Endodermal cell (in vitro differentiated cells): ENCODE measurements at regions not wholly inside any gene's neighbourhood (a gene's known extent, or its start where the extent isn't known, plus 50 kb on each side); places are given as distances from the start of the nearest gene placed in this dataset.
A peak's percentile ranks its signal among the peaks of the same experiment; 100 is the strongest.

Source experiments
- DNase-seq: peaks from one replicate; pipeline ENCODE4 v3.0.0-alpha.2; 2017
- H3K27ac ChIP-seq: 2 replicates; pipeline ENCODE4 v1.5.1; 2013; ENCODE audit warnings: mild to moderate bottlenecking, low read depth, low read length, moderate library complexity
- H3K27me3 ChIP-seq: 2 replicates; pipeline ENCODE4 v1.6.1; 2013; ENCODE audit warnings: mild to moderate bottlenecking, low read length, moderate library complexity; ENCODE audit not compliant: insufficient read depth, control insufficient read depth, poor library complexity, severe bottlenecking
- H3K36me3 ChIP-seq: 2 replicates; pipeline ENCODE4 v1.7.0; 2013; ENCODE audit warnings: mild to moderate bottlenecking, low read length, moderate library complexity; ENCODE audit not compliant: control insufficient read depth, insufficient read depth
- H3K4me1 ChIP-seq: one replicate; pipeline ENCODE4 v1.7.0; 2013; ENCODE audit warnings: low read length; ENCODE audit not compliant: control insufficient read depth, insufficient read depth
- H3K4me3 ChIP-seq: 2 replicates; pipeline ENCODE4 v1.5.1; 2013; ENCODE audit warnings: mild to moderate bottlenecking, low read length, moderate library complexity
- H3K9ac ChIP-seq: 2 replicates; pipeline ENCODE4 v1.6.1; 2013; ENCODE audit warnings: mild to moderate bottlenecking, low read length, moderate library complexity; ENCODE audit not compliant: poor library complexity, severe bottlenecking; ENCODE audit errors: extremely low read depth
- H3K9me3 ChIP-seq: 2 replicates; pipeline ENCODE4 v1.6.1; 2013; ENCODE audit warnings: mild to moderate bottlenecking, low read length, moderate library complexity; ENCODE audit not compliant: control insufficient read depth
- H3K27ac Mint-ChIP-seq: 2 replicates; pipeline ENCODE4 v1.8.0; 2020; ENCODE audit warnings: mixed read lengths
- H3K27me3 Mint-ChIP-seq: 2 replicates; pipeline ENCODE4 v1.8.0; 2021; ENCODE audit warnings: mild to moderate bottlenecking, mixed read lengths; ENCODE audit not compliant: insufficient read depth
- H3K36me3 Mint-ChIP-seq: 2 replicates; pipeline ENCODE4 v1.8.0; 2020; ENCODE audit warnings: low read depth, mixed read lengths
- H3K4me1 Mint-ChIP-seq: 2 replicates; pipeline ENCODE4 v1.8.0; 2020; ENCODE audit warnings: mixed read lengths
- H3K4me3 Mint-ChIP-seq: 2 replicates; pipeline ENCODE4 v1.8.0; 2020; ENCODE audit warnings: mild to moderate bottlenecking, moderate library complexity, mixed read lengths
- H3K9me3 Mint-ChIP-seq: 2 replicates; pipeline ENCODE4 v1.8.0; 2020; ENCODE audit warnings: mild to moderate bottlenecking, mixed read lengths
- WGBS, 2 experiments: methylation state at CpG; one replicate each; pipeline versions ENCODE4 v1.1.5 to v1.1.7; 2013; ENCODE audit warnings: missing lambda C conversion rate in 2 of 2, mixed read lengths in 1 of 2; ENCODE audit not compliant: insufficient coverage in 1 of 2, insufficient read length in 1 of 2; 5-methylcytosine and 5-hydroxymethylcytosine counted together
- TF ChIP-seq, protein P1 (sequence below): fragments of 200-600 bp; sonication (generic); conservative IDR thresholded peaks from 2 replicates; pipeline ENCODE4 v1.5.0; 2021; ENCODE audit warnings: antibody characterized with exemption, mild to moderate bottlenecking

DNA sequence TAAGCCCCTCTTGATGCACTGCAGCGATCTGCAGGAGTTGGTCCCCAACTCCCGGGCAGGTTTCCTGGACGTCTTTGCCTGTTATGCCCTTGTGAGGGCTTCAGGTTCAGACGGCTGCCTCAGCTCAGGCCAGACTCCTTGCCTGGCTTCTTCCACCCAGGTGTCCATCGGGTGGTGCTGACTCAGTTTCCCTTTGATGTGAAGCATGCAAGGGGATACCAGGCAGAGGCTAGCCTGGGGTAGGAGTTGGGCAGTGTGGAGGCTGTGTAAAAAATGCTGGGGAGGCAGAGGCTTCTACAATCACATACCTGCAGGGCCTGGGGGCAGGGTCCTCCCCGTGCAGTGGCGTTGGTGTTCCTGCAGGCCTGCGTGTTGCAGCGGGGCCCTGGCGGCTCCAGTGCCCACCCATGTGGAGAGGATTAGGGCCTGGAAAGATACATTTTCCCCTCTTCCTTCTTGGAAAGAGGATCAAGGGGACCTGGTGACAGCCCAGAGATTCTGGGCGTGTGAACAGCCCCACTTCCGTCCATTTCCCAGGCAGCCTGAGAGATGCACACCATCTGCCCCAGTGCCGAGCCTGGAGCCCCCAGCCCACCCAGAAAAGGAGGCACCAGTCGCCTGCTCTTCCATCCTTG lies 338.3 kb downstream of the DYSF start:
- H3K36me3 Mint-ChIP-seq: no peaks in the 10 kb centered on the region
- peaks cover 9% of the 10 kb centered on the region for H3K4me1 Mint-ChIP-seq
- TF ChIP-seq, protein P1, sequence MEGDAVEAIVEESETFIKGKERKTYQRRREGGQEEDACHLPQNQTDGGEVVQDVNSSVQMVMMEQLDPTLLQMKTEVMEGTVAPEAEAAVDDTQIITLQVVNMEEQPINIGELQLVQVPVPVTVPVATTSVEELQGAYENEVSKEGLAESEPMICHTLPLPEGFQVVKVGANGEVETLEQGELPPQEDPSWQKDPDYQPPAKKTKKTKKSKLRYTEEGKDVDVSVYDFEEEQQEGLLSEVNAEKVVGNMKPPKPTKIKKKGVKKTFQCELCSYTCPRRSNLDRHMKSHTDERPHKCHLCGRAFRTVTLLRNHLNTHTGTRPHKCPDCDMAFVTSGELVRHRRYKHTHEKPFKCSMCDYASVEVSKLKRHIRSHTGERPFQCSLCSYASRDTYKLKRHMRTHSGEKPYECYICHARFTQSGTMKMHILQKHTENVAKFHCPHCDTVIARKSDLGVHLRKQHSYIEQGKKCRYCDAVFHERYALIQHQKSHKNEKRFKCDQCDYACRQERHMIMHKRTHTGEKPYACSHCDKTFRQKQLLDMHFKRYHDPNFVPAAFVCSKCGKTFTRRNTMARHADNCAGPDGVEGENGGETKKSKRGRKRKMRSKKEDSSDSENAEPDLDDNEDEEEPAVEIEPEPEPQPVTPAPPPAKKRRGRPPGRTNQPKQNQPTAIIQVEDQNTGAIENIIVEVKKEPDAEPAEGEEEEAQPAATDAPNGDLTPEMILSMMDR: no peak

DNA sequence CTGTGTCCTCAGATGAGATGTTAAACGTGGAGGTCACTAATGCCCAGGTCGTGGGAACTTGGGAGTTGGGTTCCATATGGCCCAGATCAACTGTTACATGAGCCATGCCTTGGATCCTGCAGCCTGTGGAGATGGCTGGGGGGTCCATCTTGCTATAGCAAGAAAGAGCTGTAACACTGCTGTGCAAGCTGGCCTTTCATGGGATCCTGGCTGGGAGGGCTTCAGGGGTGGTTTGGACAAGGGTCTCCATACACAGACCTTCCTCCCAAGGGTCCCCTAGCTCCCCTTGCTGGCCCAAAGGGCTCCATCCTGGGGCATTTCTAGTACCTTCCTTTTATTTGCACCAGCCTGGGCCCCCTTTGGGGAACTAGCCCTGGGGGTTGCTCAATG lies 337.7 kb downstream of the DYSF start:
- Mint-ChIP-seq H3K4me1 (peaks cover 9% of the 10 kb centered on the region), H3K27me3 (no peaks in the 10 kb centered on the region), H3K9me3 (no peaks in the 10 kb centered on the region), H3K36me3 (no peaks in the 10 kb centered on the region), H3K4me3 (no peak overlapping the region), H3K27ac (no peak overlapping the region)
- no peak for DNase-seq
- no peak overlapping the region for H3K9ac ChIP-seq
- H3K27me3 ChIP-seq: no peaks in the 10 kb centered on the region
- no peaks in the 10 kb centered on the region for H3K36me3 ChIP-seq
- H3K4me1 ChIP-seq: no peaks in the 10 kb centered on the region
- H3K9me3 ChIP-seq: no peaks in the 10 kb centered on the region
- TF ChIP-seq, protein P1: no peak
- no peak overlapping the region for H3K27ac ChIP-seq
- 87 to 93% methylated on average over 2 of the region's 2 CpGs for WGBS, 2 experiments
- H3K4me3 ChIP-seq: no peak overlapping the region

More for the DNA sequence above, 338.3 kb downstream of the DYSF start:
- H3K27me3 Mint-ChIP-seq: no peaks in the 10 kb centered on the region
- WGBS, 2 experiments: 93% methylated on average over 7 to 14 of the region's 14 CpGs
- no peak overlapping the region for H3K4me3 Mint-ChIP-seq
- H3K27ac Mint-ChIP-seq: no peak overlapping the region
- Histone ChIP-seq H3K9ac (no peak overlapping the region), H3K36me3 (no peaks in the 10 kb centered on the region), H3K4me3 (no peak overlapping the region), H3K27me3 (no peaks in the 10 kb centered on the region), H3K9me3 (no peaks in the 10 kb centered on the region), H3K27ac (no peak overlapping the region), H3K4me1 (no peaks in the 10 kb centered on the region)
- DNase-seq: peak; percentile 19
- H3K9me3 Mint-ChIP-seq: no peaks in the 10 kb centered on the region

DNA sequence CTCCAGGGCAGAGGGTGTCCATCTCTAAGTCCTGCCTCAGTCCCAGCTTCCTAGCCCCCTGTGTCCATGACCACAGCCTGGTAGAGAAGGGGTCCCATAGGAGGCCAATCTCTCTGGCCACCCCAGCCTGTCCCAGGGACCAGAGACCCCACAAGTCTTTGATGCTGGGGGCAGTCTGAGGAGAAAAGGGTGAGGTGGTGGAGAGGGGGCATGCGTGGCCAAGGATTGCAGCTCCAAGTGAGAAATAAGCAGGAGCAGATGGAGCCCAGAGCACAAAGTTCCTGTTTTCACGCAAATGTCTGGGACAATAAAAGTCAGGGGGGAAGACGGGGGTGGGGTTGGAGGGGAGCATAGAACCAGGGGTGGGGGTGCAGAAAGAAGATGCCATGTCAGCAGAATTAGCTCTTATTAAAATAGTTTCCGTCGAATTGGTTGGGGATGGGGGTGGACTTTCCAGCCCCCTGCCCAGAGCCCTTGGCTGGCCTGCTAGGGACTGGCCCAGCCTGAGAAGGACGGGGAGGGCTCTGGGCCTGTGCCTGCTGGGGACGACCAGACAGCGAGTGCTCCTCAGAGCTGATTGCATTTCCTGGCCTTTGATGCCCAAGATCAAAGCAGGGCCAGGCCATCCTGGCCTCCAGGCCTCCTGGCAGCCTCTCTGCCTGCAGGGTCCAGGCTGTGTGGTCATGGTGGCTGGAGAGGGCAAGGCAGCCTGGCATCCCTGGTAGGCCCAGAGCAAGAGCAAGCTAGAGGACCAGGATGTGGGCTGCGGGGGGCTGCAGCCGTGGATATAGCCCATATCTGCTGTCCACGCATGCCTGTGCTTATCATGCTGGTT lies 337.1 kb downstream of the DYSF start:
- H3K4me3 ChIP-seq: no peak overlapping the region
- no peaks in the 10 kb centered on the region for H3K36me3 ChIP-seq
- no peak overlapping the region for H3K9ac ChIP-seq
- Mint-ChIP-seq H3K4me3 (no peak overlapping the region), H3K36me3 (no peaks in the 10 kb centered on the region), H3K27me3 (no peaks in the 10 kb centered on the region), H3K4me1 (peaks cover 9% of the 10 kb centered on the region), H3K27ac (no peak overlapping the region), H3K9me3 (no peaks in the 10 kb centered on the region)
- no peak overlapping the region for H3K27ac ChIP-seq
- WGBS, 2 experiments: 87 to 97% methylated on average over 3 to 11 of the region's 11 CpGs
- TF ChIP-seq, protein P1: no peak
- no peaks in the 10 kb centered on the region for H3K27me3 ChIP-seq
- peak; percentile 34 for DNase-seq
- no peaks in the 10 kb centered on the region for H3K4me1 ChIP-seq
- no peaks in the 10 kb centered on the region for H3K9me3 ChIP-seq
